ENCODE measurements at regions not wholly inside any gene's neighbourhood (a gene's known extent, or its start where the extent isn't known, plus 50 kb on each side); places are given as distances from the start of the nearest gene placed in this dataset.

GRCh38 chr2:51624995-51625394 lies 593.1 kb upstream of the NRXN1 start:
- no peak overlapping the region for H3K27ac Mint-ChIP-seq
- no peaks in the 10 kb centered on the region for H3K4me1 Mint-ChIP-seq (ENCODE audit: low read depth in 2 of 2)
- H3K27me3 Mint-ChIP-seq, result no peaks in the 10 kb centered on the region
- DNase-seq (no peak), ATAC-seq (replicated peaks) (no peak)
- H3K4me3 Mint-ChIP-seq, result no peak overlapping the region
- H3K9me3 Mint-ChIP-seq, result peaks cover 2 to 6% of the 10 kb centered on the region in 2 donors
- H3K36me3 Mint-ChIP-seq (ENCODE audit: insufficient read depth), result no peaks in the 10 kb centered on the region

GRCh38 chr2:51620796-51621195 lies 588.9 kb upstream of the NRXN1 start:
- Mint-ChIP-seq H3K36me3 (ENCODE audit: insufficient read depth) (no peaks in the 10 kb centered on the region), H3K27me3 (no peaks in the 10 kb centered on the region), H3K27ac (no peak overlapping the region), H3K9me3 (peaks cover 6 to 7% of the 10 kb centered on the region in 2 donors), H3K4me3 (no peak overlapping the region), H3K4me1 (ENCODE audit: low read depth in 2 of 2) (no peaks in the 10 kb centered on the region)
- DNase-seq, result no peak
- no peak for ATAC-seq (replicated peaks)

- no peaks in the 10 kb centered on the region for H3K36me3 Mint-ChIP-seq (ENCODE audit: insufficient read depth)
- ATAC-seq (replicated peaks) (no peak), DNase-seq (no peak)
- H3K9me3 Mint-ChIP-seq, result peaks cover 6 to 7% of the 10 kb centered on the region in 2 donors
- no peaks in the 10 kb centered on the region for H3K27me3 Mint-ChIP-seq
- no peak overlapping the region for H3K27ac Mint-ChIP-seq
- no peaks in the 10 kb centered on the region for H3K4me1 Mint-ChIP-seq (ENCODE audit: low read depth in 2 of 2)
- no peak overlapping the region for H3K4me3 Mint-ChIP-seq
Measured at GRCh38 chr2:51619961-51620360, 588.0 kb upstream of the NRXN1 start.

GRCh38 chr2:51612387-51612786 lies 580.5 kb upstream of the NRXN1 start:
- H3K27ac Mint-ChIP-seq, result no peak overlapping the region
- H3K36me3 Mint-ChIP-seq (ENCODE audit: insufficient read depth), result no peaks in the 10 kb centered on the region
- DNase-seq, result no peak
- H3K4me3 Mint-ChIP-seq, result no peak overlapping the region
- no peaks in the 10 kb centered on the region for H3K27me3 Mint-ChIP-seq
- no peaks in the 10 kb centered on the region for H3K4me1 Mint-ChIP-seq (ENCODE audit: low read depth in 2 of 2)
- peaks cover 0 to 7% of the 10 kb centered on the region in 2 donors for H3K9me3 Mint-ChIP-seq
- no peak for ATAC-seq (replicated peaks)

GRCh38 chr2:51601706-51602105 lies 569.8 kb upstream of the NRXN1 start:
- Mint-ChIP-seq H3K9me3 (peaks cover 13 to 46% of the 10 kb centered on the region in 2 donors), H3K4me1 (ENCODE audit: low read depth in 2 of 2) (no peaks in the 10 kb centered on the region), H3K4me3 (no peak overlapping the region), H3K27ac (no peak overlapping the region), H3K36me3 (ENCODE audit: insufficient read depth) (no peaks in the 10 kb centered on the region), H3K27me3 (no peaks in the 10 kb centered on the region)
- DNase-seq (no peak), ATAC-seq (replicated peaks) (no peak)

GRCh38 chr2:51597086-51597485 lies 565.2 kb upstream of the NRXN1 start:
- no peaks in the 10 kb centered on the region for H3K36me3 Mint-ChIP-seq (ENCODE audit: insufficient read depth)
- ATAC-seq (replicated peaks), result no peak
- H3K4me3 Mint-ChIP-seq, result no peak overlapping the region
- peaks cover 13 to 17% of the 10 kb centered on the region in 2 donors for H3K9me3 Mint-ChIP-seq
- H3K4me1 Mint-ChIP-seq (ENCODE audit: low read depth in 2 of 2), result no peaks in the 10 kb centered on the region
- no peak overlapping the region for H3K27ac Mint-ChIP-seq
- DNase-seq, result no peak
- no peaks in the 10 kb centered on the region for H3K27me3 Mint-ChIP-seq

- ATAC-seq (replicated peaks) (no peak), DNase-seq (no peak)
- no peak overlapping the region for H3K4me3 Mint-ChIP-seq
- peaks cover 9 to 10% of the 10 kb centered on the region in 2 donors for H3K9me3 Mint-ChIP-seq
- H3K27me3 Mint-ChIP-seq, result no peaks in the 10 kb centered on the region
- H3K27ac Mint-ChIP-seq, result no peak overlapping the region
- H3K4me1 Mint-ChIP-seq (ENCODE audit: low read depth in 2 of 2), result no peaks in the 10 kb centered on the region
- no peaks in the 10 kb centered on the region for H3K36me3 Mint-ChIP-seq (ENCODE audit: insufficient read depth)
Measured at GRCh38 chr2:51595836-51596235, 563.9 kb upstream of the NRXN1 start.

GRCh38 chr2:51581636-51582267 lies 549.8 kb upstream of the NRXN1 start:
- H3K4me3 Mint-ChIP-seq, result no peak overlapping the region
- no peak overlapping the region for H3K27ac Mint-ChIP-seq
- DNase-seq, result no peak
- ATAC-seq (replicated peaks), result no peak
- no peaks in the 10 kb centered on the region for H3K36me3 Mint-ChIP-seq (ENCODE audit: insufficient read depth)
- no peaks in the 10 kb centered on the region for H3K4me1 Mint-ChIP-seq (ENCODE audit: low read depth in 2 of 2)
- H3K27me3 Mint-ChIP-seq, result no peaks in the 10 kb centered on the region
- H3K9me3 Mint-ChIP-seq, result peaks cover 0 to 8% of the 10 kb centered on the region in 2 donors

- H3K9me3 Mint-ChIP-seq, result peaks cover 0 to 7% of the 10 kb centered on the region in 2 donors
- no peaks in the 10 kb centered on the region for H3K4me1 Mint-ChIP-seq (ENCODE audit: low read depth in 2 of 2)
- no peaks in the 10 kb centered on the region for H3K27me3 Mint-ChIP-seq
- H3K4me3 Mint-ChIP-seq, result no peak overlapping the region
- no peaks in the 10 kb centered on the region for H3K36me3 Mint-ChIP-seq (ENCODE audit: insufficient read depth)
- H3K27ac Mint-ChIP-seq, result no peak overlapping the region
- DNase-seq, result no peak
- ATAC-seq (replicated peaks), result no peak
Measured at GRCh38 chr2:51579412-51579811, 547.5 kb upstream of the NRXN1 start.

GRCh38 chr2:51575181-51575580 lies 543.2 kb upstream of the NRXN1 start:
- Mint-ChIP-seq H3K4me1 (ENCODE audit: low read depth in 2 of 2) (no peaks in the 10 kb centered on the region), H3K36me3 (ENCODE audit: insufficient read depth) (no peaks in the 10 kb centered on the region), H3K27ac (no peak overlapping the region), H3K9me3 (peaks cover 6% of the 10 kb centered on the region in 2 donors), H3K27me3 (no peaks in the 10 kb centered on the region), H3K4me3 (no peak overlapping the region)
- ATAC-seq (replicated peaks), result no peak
- DNase-seq, result no peak

- Mint-ChIP-seq H3K36me3 (ENCODE audit: insufficient read depth) (peaks cover 3% of the 10 kb centered on the region), H3K27me3 (no peaks in the 10 kb centered on the region), H3K4me3 (no peak overlapping the region), H3K4me1 (ENCODE audit: low read depth in 2 of 2) (no peaks in the 10 kb centered on the region), H3K9me3 (no peaks in the 10 kb centered on the region), H3K27ac (no peak overlapping the region)
- DNase-seq (no peak), ATAC-seq (replicated peaks) (no peak)
Measured at GRCh38 chr2:51559026-51559425, 527.1 kb upstream of the NRXN1 start.

- no peak for ATAC-seq (replicated peaks)
- H3K4me3 Mint-ChIP-seq, result no peak overlapping the region
- H3K4me1 Mint-ChIP-seq (ENCODE audit: low read depth in 2 of 2), result no peaks in the 10 kb centered on the region
- H3K27ac Mint-ChIP-seq, result no peak overlapping the region
- no peak for DNase-seq
- H3K27me3 Mint-ChIP-seq, result no peaks in the 10 kb centered on the region
- no peaks in the 10 kb centered on the region for H3K36me3 Mint-ChIP-seq (ENCODE audit: insufficient read depth)
- peaks cover 0 to 3% of the 10 kb centered on the region in 2 donors for H3K9me3 Mint-ChIP-seq
Measured at GRCh38 chr2:51553476-51553875, 521.5 kb upstream of the NRXN1 start.

- no peak for ATAC-seq (replicated peaks)
- Mint-ChIP-seq H3K27me3 (no peaks in the 10 kb centered on the region), H3K4me1 (ENCODE audit: low read depth in 2 of 2) (no peaks in the 10 kb centered on the region), H3K9me3 (peaks cover 1 to 4% of the 10 kb centered on the region in 2 donors), H3K36me3 (ENCODE audit: insufficient read depth) (peaks cover 3% of the 10 kb centered on the region), H3K4me3 (no peak overlapping the region), H3K27ac (no peak overlapping the region)
- DNase-seq, result no peak
Measured at GRCh38 chr2:51535763-51536162, 503.8 kb upstream of the NRXN1 start.

- Mint-ChIP-seq H3K4me3 (no peak overlapping the region), H3K27me3 (no peaks in the 10 kb centered on the region), H3K4me1 (ENCODE audit: low read depth in 2 of 2) (no peaks in the 10 kb centered on the region), H3K36me3 (ENCODE audit: insufficient read depth) (peaks cover 3% of the 10 kb centered on the region), H3K27ac (no peak overlapping the region), H3K9me3 (peaks cover 0 to 4% of the 10 kb centered on the region in 2 donors)
- no peak for ATAC-seq (replicated peaks)
- no peak for DNase-seq
Measured at GRCh38 chr2:51534166-51534565, 502.2 kb upstream of the NRXN1 start.

GRCh38 chr2:51528156-51528555 lies 496.2 kb upstream of the NRXN1 start:
- H3K27me3 Mint-ChIP-seq, result no peaks in the 10 kb centered on the region
- ATAC-seq (replicated peaks) (no peak), DNase-seq (no peak)
- peaks cover 5 to 8% of the 10 kb centered on the region in 2 donors for H3K9me3 Mint-ChIP-seq
- no peaks in the 10 kb centered on the region for H3K4me1 Mint-ChIP-seq (ENCODE audit: low read depth in 2 of 2)
- H3K36me3 Mint-ChIP-seq (ENCODE audit: insufficient read depth), result no peaks in the 10 kb centered on the region
- H3K27ac Mint-ChIP-seq, result no peak overlapping the region
- H3K4me3 Mint-ChIP-seq, result no peak overlapping the region

Data from effector memory CD8-positive, alpha-beta T cell (primary cell).